ENCODE measurements at regions not wholly inside any gene's neighbourhood (a gene's known extent, or its start where the extent isn't known, plus 50 kb on each side); places are given as distances from the start of the nearest gene placed in this dataset.

DNA sequence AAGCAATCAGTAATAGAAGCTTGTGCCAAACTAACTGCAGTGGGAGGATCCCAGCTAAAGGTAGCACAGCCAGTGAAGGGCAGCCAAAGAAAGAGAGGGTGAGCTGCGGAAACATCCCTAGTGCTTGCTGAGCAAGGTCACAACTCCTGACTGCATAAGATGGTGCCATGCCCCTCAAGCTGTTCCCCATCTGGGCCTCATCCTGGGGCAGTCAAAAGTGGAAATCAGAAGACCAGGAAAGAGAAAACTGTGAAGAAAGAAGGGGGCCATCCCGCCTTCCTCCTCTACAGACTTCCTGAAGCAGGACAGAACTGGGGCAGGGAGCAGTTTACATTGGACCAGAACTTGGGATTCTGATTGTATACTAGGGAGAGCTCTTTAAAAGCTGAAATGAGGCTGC lies 159.2 kb downstream of the TNFSF13B start:
- intact Hi-C loops (cut with DNase I), result no loop called here
- peak; percentile 90 for DNase-seq (ENCODE audit: extremely low spot score)

GRCh38 chr13:108433976-108434755 lies 164.6 kb downstream of the TNFSF13B start:
- no peak overlapping the region for H3K4me3 ChIP-seq
- H3K27me3 ChIP-seq, result no peaks in the 10 kb centered on the region
- H3K27ac ChIP-seq (replicated peaks in 1 of 4), result no peak overlapping the region
- H3K36me3 ChIP-seq, result no peaks in the 10 kb centered on the region
- no peak for DNase-seq (ENCODE audit: extremely low spot score)
- TF ChIP-seq POLR2AphosphoS5 (IDR thresholded peaks at IDR 0.05) (no peak), EP300 (IDR thresholded peaks at IDR 0.05) (no peak), CTCF (IDR thresholded peaks at IDR 0.05) (no peak), POLR2A (IDR thresholded peaks at IDR 0.05; ENCODE audit: low read depth) (no peak)
- WGBS, result 89% methylated on average over 4 of the region's 4 CpGs
- intact Hi-C loops (cut with DNase I), result no loop called here
- no peaks in the 10 kb centered on the region for H3K4me1 ChIP-seq
- H3K9me3 ChIP-seq, result no peaks in the 10 kb centered on the region

More for the DNA sequence above, 159.2 kb downstream of the TNFSF13B start:
- Histone ChIP-seq H3K36me3 (no peaks in the 10 kb centered on the region), H3K27me3 (no peaks in the 10 kb centered on the region), H3K9me3 (no peaks in the 10 kb centered on the region), H3K4me3 (no peak overlapping the region), H3K27ac (replicated peaks in 1 of 4) (no peak overlapping the region), H3K4me1 (no peaks in the 10 kb centered on the region)
- 86% methylated on average over 2 of the region's 2 CpGs for WGBS
- TF ChIP-seq POLR2AphosphoS5 (IDR thresholded peaks at IDR 0.05) (no peak), EP300 (IDR thresholded peaks at IDR 0.05) (no peak), POLR2A (IDR thresholded peaks at IDR 0.05; ENCODE audit: low read depth) (no peak), CTCF (IDR thresholded peaks at IDR 0.05) (no peak)

- H3K27ac ChIP-seq (replicated peaks in 1 of 4), result no peak overlapping the region
- H3K9me3 ChIP-seq, result no peaks in the 10 kb centered on the region
- no peaks in the 10 kb centered on the region for H3K4me1 ChIP-seq
- H3K4me3 ChIP-seq, result no peak overlapping the region
- intact Hi-C loops (cut with DNase I), result no loop called here
- no peak for TF ChIP-seq POLR2A (IDR thresholded peaks at IDR 0.05; ENCODE audit: low read depth)
- TF ChIP-seq CTCF (IDR thresholded peaks at IDR 0.05), result no peak
- no peak for TF ChIP-seq EP300 (IDR thresholded peaks at IDR 0.05)
- no peak for TF ChIP-seq POLR2AphosphoS5 (IDR thresholded peaks at IDR 0.05)
- H3K27me3 ChIP-seq, result no peaks in the 10 kb centered on the region
- 60% methylated on average over 5 of the region's 5 CpGs for WGBS
- no peak for DNase-seq (ENCODE audit: extremely low spot score)
- no peaks in the 10 kb centered on the region for H3K36me3 ChIP-seq
Observed at GRCh38 chr13:108435393-108436149, 166.1 kb downstream of the TNFSF13B start.

GRCh38 chr13:108437496-108437895 lies 168.0 kb downstream of the TNFSF13B start:
- Histone ChIP-seq H3K4me1 (no peaks in the 10 kb centered on the region), H3K27ac (replicated peaks in 1 of 4) (no peak overlapping the region), H3K36me3 (no peaks in the 10 kb centered on the region), H3K9me3 (no peaks in the 10 kb centered on the region), H3K4me3 (no peak overlapping the region), H3K27me3 (no peaks in the 10 kb centered on the region)
- WGBS, result 61% methylated on average over 2 of the region's 2 CpGs
- intact Hi-C loops (cut with DNase I), result no loop called here
- TF ChIP-seq EP300 (IDR thresholded peaks at IDR 0.05) (no peak), POLR2AphosphoS5 (IDR thresholded peaks at IDR 0.05) (no peak), CTCF (IDR thresholded peaks at IDR 0.05) (no peak), POLR2A (IDR thresholded peaks at IDR 0.05; ENCODE audit: low read depth) (no peak)
- DNase-seq (ENCODE audit: extremely low spot score), result no peak

Measured in esophagus muscularis mucosa (tissue), 4 donors.